K562 (cell line): ENCODE measurements at regions not wholly inside any gene's neighbourhood (a gene's known extent, or its start where the extent isn't known, plus 50 kb on each side); places are given as distances from the start of the nearest gene placed in this dataset.

Experiments used
- ATAC-seq: fragments of 200-7000 bp; cut with Tn5 transposase; 3 replicates; pipeline ENCODE4 v1.9.1; 2020; ENCODE audit warnings: moderate library complexity
- BruUV-seq: library from RNA; stranded (reverse); fragments of 400-500 nt; replicated peaks from 2 replicates; lab custom pipeline; 2021; lab: Mats Ljungman, UMichigan
- CTCF ChIA-PET: fragments of 300-600 bp; formaldehyde crosslinking; extraction: SDS; loops from one replicate; lab custom pipeline; 2021; ENCODE audit warnings: low intra/inter-chr PET ratio; lab: Yijun Ruan, JAX
- POLR2A ChIA-PET: fragments of 300-600, 350-650 bp; sonication (Branson Sonifier 250); formaldehyde crosslinking; extraction: SDS; loops from one replicate; lab custom pipeline; 2021; ENCODE audit warnings: antibody characterized with exemption, inconsistent platforms; lab: Yijun Ruan, JAX
- DNase-seq, 4 experiments: peaks; one replicate each; pipeline versions ENCODE4 v3.0.0 to v3.0.0-alpha.2; 2011 to 2018; ENCODE audit warnings: low spot score in 3 of 4, mixed read lengths in 3 of 4; ENCODE audit errors: extremely low read depth in 1 of 4
- FAIRE-seq: peaks from 2 replicates; lab custom pipeline; 2011; peaks lifted over from hg19 to GRCh38; lab: Jason Lieb, UNC
- H2AFZ ChIP-seq: 2 replicates; pipeline ENCODE4 v1.6.0; 2011; ENCODE audit warnings: low read depth, low read length, control low read depth, inconsistent platforms
- H3K27ac ChIP-seq: fragments of 200-600 bp; 3 replicates; pipeline ENCODE4 v1.8.0; 2011; ENCODE audit warnings: low read depth, mild to moderate bottlenecking, control low read depth, inconsistent platforms, low read length, moderate library complexity, mixed read lengths; ENCODE audit errors: extremely low read depth
- H3K27me3 ChIP-seq, 2 experiments: fragments of 300-600 bp in 1 of 2; 2 replicates in 1 of 2; 3 replicates in 1 of 2; pipeline versions ENCODE4 v1.6.0 to v1.8.0; 2011; ENCODE audit warnings: inconsistent platforms in 2 of 2, low read length in 2 of 2, mild to moderate bottlenecking in 1 of 2, mixed read lengths in 1 of 2, moderate library complexity in 1 of 2; ENCODE audit not compliant: control insufficient read depth in 2 of 2, insufficient read depth in 2 of 2
- H3K36me3 ChIP-seq: fragments of 300-600 bp; 3 replicates; pipeline ENCODE4 v1.8.0; 2011; ENCODE audit warnings: mild to moderate bottlenecking, low read length, inconsistent platforms; ENCODE audit not compliant: control insufficient read depth, insufficient read depth
- H3K4me1 ChIP-seq, 2 experiments: fragments of 200-600 bp in 1 of 2; replicated peaks in 1 of 2; 2 replicates in 1 of 2; 3 replicates in 1 of 2; pipeline versions ENCODE4 v1.5.1 to v1.8.0; 2011; ENCODE audit warnings: inconsistent platforms in 2 of 2, low read length in 2 of 2, mild to moderate bottlenecking in 1 of 2, mixed read lengths in 1 of 2, moderate library complexity in 1 of 2; ENCODE audit not compliant: control insufficient read depth in 2 of 2, insufficient read depth in 2 of 2
- H3K4me2 ChIP-seq: 2 replicates; pipeline ENCODE4 v1.6.1; 2011; ENCODE audit warnings: low read length, control low read depth, inconsistent platforms, mixed read lengths; ENCODE audit not compliant: insufficient read depth
- H3K4me3 ChIP-seq: fragments of 200-600 bp; sonication (generic), shearing (Covaris generic); 2 replicates; pipeline ENCODE4 v1.5.1; 2016; ENCODE audit warnings: control low read depth, inconsistent platforms
- H3K79me2 ChIP-seq: fragments of 200-600 bp; 3 replicates; pipeline ENCODE4 v1.8.0; 2011; ENCODE audit warnings: low read length, inconsistent platforms; ENCODE audit not compliant: control insufficient read depth, insufficient read depth
- H3K9ac ChIP-seq, 2 experiments: 2 replicates each; pipeline versions ENCODE4 v1.6.0 to v1.6.1; 2011; ENCODE audit warnings: low read depth in 2 of 2, low read length in 2 of 2, control low read depth in 1 of 2, inconsistent platforms in 1 of 2, mild to moderate bottlenecking in 1 of 2, mixed read lengths in 1 of 2; ENCODE audit not compliant: insufficient read depth in 1 of 2
- H3K9me1 ChIP-seq: one replicate; pipeline ENCODE4 v1.6.0; 2011; ENCODE audit warnings: inconsistent platforms, mild to moderate bottlenecking, low read length, moderate library complexity; ENCODE audit not compliant: control insufficient read depth, insufficient read depth
- H3K9me3 ChIP-seq: replicated peaks from 2 replicates; pipeline ENCODE4 v1.5.1; 2011; ENCODE audit warnings: low read depth, low read length, inconsistent platforms; ENCODE audit not compliant: control insufficient read depth, insufficient read depth
- H4K20me1 ChIP-seq: replicated peaks from 2 replicates; pipeline ENCODE4 v1.6.1; 2011; ENCODE audit warnings: low read length, inconsistent platforms, mixed read lengths; ENCODE audit not compliant: control insufficient read depth, insufficient read depth
- CREB1 ChIP-seq, 2 experiments: sonication (generic) in 1 of 2; formaldehyde crosslinking in 1 of 2; IDR thresholded peaks; 2 replicates each; pipeline versions ENCODE4 v1.6.1 to v1.8.0; 2012 to 2022; ENCODE audit warnings: inconsistent platforms in 1 of 2, mild to moderate bottlenecking in 1 of 2, missing genetic modification reagents in 1 of 2, moderate library complexity in 1 of 2
- ESRRB ChIP-seq: fragments of 250-450 bp; sonication (Bioruptor Pico); IDR thresholded peaks from 2 replicates; pipeline ENCODE4 v1.5.0; 2020; ENCODE audit warnings: mild to moderate bottlenecking, moderate library complexity, borderline replicate concordance
- JUND ChIP-seq, 2 experiments: IDR thresholded peaks; 2 replicates in 1 of 2; 3 replicates in 1 of 2; pipeline ENCODE4 v1.6.1; 2011; ENCODE audit warnings: borderline replicate concordance in 2 of 2, low read depth in 2 of 2, low read length in 2 of 2, improper control_type of control experiment in 1 of 2, missing biosample characterization in 1 of 2, missing genetic modification characterization in 1 of 2, missing genetic modification reagents in 1 of 2
- LCOR ChIP-seq: sonication (generic); formaldehyde crosslinking; IDR thresholded peaks from 2 replicates; pipeline ENCODE4 v1.8.0; 2022; ENCODE audit warnings: mild to moderate bottlenecking, missing genetic modification reagents
- MTA2 ChIP-seq: fragments of 450-650 bp; IDR thresholded peaks from 2 replicates; pipeline ENCODE4 v1.6.1; 2016; ENCODE audit warnings: low read depth
- NCOA2 ChIP-seq, 2 experiments: fragments of 450-650 bp; IDR thresholded peaks; 2 replicates each; pipeline ENCODE4 v1.6.1; 2018; ENCODE audit warnings: mild to moderate bottlenecking in 2 of 2, moderate library complexity in 1 of 2; ENCODE audit not compliant: partially characterized antibody in 2 of 2
- YY1 ChIP-seq, 3 experiments: IDR thresholded peaks; 2 replicates each; pipeline ENCODE4 v1.6.1; 2011; ENCODE audit warnings: low read length in 2 of 3, mild to moderate bottlenecking in 2 of 3, moderate library complexity in 2 of 3, borderline replicate concordance in 1 of 3, control low read depth in 1 of 3, low read depth in 1 of 3; ENCODE audit not compliant: insufficient read depth in 3 of 3, insufficient replicate concordance in 2 of 3, control insufficient read depth in 1 of 3, insufficient read length in 1 of 3; ENCODE audit errors: extremely low read depth in 1 of 3
- ZNF584 ChIP-seq: fragments of 200-800 bp; sonication (Bioruptor generic); IDR thresholded peaks from 2 replicates; pipeline ENCODE4 v1.6.1; 2016; ENCODE audit warnings: low read depth, mild to moderate bottlenecking, missing genetic modification characterization, missing compliant biosample characterization
- ZNF695 ChIP-seq: fragments of 450-650 bp; formaldehyde crosslinking; IDR thresholded peaks from 2 replicates; pipeline ENCODE4 v1.4.0; 2020; ENCODE audit warnings: mild to moderate bottlenecking, moderate library complexity
- in situ Hi-C: fragments of 300-500 bp; cut with MboI; formaldehyde crosslinking; loops from 4 replicates; pipeline ENCODE4 v1.15.0; 2018; ENCODE audit warnings: inconsistent platforms, mixed read lengths
- intact Hi-C: fragments of 100-400 bp; cut with micrococcal nuclease; formaldehyde crosslinking; loops from 2 replicates; pipeline ENCODE4 v1.14.2; 2022

DNA sequence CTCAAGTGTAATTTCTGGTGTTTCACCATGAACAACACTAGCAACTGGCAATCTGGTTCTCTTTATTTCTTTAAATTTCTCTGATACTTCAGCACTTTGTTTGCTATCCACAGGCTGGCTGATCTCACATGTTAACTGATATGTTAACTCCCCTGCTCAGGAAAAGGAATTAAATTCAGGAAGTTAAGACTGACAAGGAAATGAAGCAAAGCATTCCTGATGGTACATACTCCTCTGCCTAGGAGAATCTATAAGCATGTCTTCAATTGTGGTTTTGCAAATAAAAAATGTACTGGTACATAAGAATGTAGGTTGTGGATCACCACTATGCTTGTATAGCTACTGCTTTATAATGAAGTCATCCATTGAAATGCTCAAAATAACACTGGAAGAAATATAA lies 1119.2 kb upstream of the INTU start:
- Histone ChIP-seq H2AFZ (no peak overlapping the region), H3K36me3 (peaks cover 17% of the 10 kb centered on the region; the same call in 1 of the 3 replicates), H3K9ac (no peak overlapping the region), H3K9me3 (no peaks in the 10 kb centered on the region), H3K27ac (no peak overlapping the region), H3K27me3 (no peaks in the 10 kb centered on the region), H3K4me2 (no peak overlapping the region), H3K79me2 (peaks cover 11% of the 10 kb centered on the region; the same call in 2 of the 3 replicates), H3K4me1 (no peaks in the 10 kb centered on the region), H4K20me1 (no peaks in the 10 kb centered on the region), H3K4me3 (no peak overlapping the region), H3K9me1 (no peaks in the 10 kb centered on the region)
- FAIRE-seq (no peak), DNase-seq (no peak), ATAC-seq (no peak)
- ChIA-PET POLR2A (interaction anchor here (0.9 kb wide), 1 partner anchor 22 kb away, joined by 3 read pairs; no protein-coding TSS in a partner anchor), CTCF (no interaction called here)
- no TSS peak for BruUV-seq
- intact Hi-C loops (no loop called here), in situ Hi-C loops (no loop called here)
- TF ChIP-seq MTA2 (no peak), LCOR (CRISPR knock-in tag) (no peak), ESRRB (no peak), NCOA2 (IDR thresholded peaks at IDR 0.05; ENCODE audit: partially characterized antibody in 2 of 2) (no peak), ZNF584 (CRISPR knock-in tag) (no peak), ZNF695 (CRISPR knock-in tag) (no peak), YY1 (IDR thresholded peaks at IDR 0.05; ENCODE audit: borderline replicate concordance in 1 of 3, control insufficient read depth in 1 of 3, extremely low read depth in 1 of 3, insufficient read depth in 3 of 3, insufficient read length in 1 of 3, insufficient replicate concordance in 2 of 3, low read depth in 1 of 3, low read length in 2 of 3) (no peak), JUND (IDR thresholded peaks at IDR 0.05; ENCODE audit: borderline replicate concordance, low read depth, low read length) (no peak), JUND (tag; IDR thresholded peaks at IDR 0.05; ENCODE audit: borderline replicate concordance, low read depth, low read length) (no peak), CREB1 (IDR thresholded peaks at IDR 0.05) (no peak), CREB1 (CRISPR knock-in tag; IDR thresholded peaks at IDR 0.05) (no peak)
